Choroid plexus epithelial cell (primary cell): ENCODE measurements at regions not wholly inside any gene's neighbourhood (a gene's known extent, or its start where the extent isn't known, plus 50 kb on each side); places are given as distances from the start of the nearest gene placed in this dataset.

Experiments
- DNase-seq: peaks from one replicate; pipeline ENCODE4 v3.0.0-alpha.2; 2010; ENCODE audit warnings: low read depth
- H3K4me3 ChIP-seq: 2 replicates; pipeline ENCODE4 v1.5.1; 2011; ENCODE audit warnings: low read depth, mild to moderate bottlenecking, control low read depth, low read length, moderate library complexity
- TF ChIP-seq, protein P1 (sequence below): conservative IDR thresholded peaks from 2 replicates; pipeline ENCODE4 v1.5.1; 2011; ENCODE audit warnings: low read depth, mild to moderate bottlenecking, control low read depth, inconsistent platforms, low read length, moderate library complexity

DNA sequence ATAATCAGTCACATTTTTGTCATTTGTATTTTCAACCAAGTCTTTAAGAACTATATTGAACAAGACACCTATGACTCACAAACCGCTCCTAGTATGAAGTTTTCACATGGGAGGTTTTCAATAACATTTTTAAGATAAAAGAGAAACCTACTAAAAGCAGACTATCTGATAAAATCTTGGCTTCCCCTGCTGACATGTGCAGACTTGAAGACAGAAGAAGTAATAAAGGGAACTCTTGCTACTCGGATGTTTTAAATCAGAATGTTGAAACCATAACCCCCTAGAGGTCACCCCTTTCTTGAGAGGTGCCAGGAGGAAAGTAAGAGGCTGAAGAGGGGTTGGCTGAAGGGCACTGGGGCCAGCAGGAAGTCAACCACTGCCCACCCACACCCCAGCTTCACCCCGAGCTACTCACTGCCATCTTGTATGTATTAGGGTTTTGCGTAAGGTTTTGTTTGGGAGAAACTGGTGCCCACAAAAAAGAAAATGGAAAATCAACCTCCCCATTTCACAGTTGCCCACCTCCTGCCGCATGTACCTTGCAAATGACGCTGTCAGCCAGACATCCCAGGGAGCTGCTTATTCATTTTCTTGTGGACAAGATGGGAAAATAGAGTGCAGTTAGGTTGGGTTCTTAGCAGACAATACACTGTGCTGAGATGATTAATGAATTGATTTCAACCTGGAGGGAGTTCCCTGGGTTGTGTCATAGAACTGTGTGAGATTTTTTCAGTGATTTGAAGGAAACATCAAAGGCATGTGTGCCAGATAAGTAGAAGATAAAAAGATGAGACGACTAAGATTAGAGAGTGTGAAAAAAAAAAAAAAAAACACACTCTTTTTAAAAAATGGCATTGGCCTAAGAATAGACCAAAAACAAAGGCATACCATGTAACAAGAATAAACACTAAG, 83.2 kb upstream of the TAB2 start:
- TF ChIP-seq, protein P1, sequence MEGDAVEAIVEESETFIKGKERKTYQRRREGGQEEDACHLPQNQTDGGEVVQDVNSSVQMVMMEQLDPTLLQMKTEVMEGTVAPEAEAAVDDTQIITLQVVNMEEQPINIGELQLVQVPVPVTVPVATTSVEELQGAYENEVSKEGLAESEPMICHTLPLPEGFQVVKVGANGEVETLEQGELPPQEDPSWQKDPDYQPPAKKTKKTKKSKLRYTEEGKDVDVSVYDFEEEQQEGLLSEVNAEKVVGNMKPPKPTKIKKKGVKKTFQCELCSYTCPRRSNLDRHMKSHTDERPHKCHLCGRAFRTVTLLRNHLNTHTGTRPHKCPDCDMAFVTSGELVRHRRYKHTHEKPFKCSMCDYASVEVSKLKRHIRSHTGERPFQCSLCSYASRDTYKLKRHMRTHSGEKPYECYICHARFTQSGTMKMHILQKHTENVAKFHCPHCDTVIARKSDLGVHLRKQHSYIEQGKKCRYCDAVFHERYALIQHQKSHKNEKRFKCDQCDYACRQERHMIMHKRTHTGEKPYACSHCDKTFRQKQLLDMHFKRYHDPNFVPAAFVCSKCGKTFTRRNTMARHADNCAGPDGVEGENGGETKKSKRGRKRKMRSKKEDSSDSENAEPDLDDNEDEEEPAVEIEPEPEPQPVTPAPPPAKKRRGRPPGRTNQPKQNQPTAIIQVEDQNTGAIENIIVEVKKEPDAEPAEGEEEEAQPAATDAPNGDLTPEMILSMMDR = no peak
- DNase-seq = peak; percentile 77
- no peak overlapping the region for H3K4me3 ChIP-seq

DNA sequence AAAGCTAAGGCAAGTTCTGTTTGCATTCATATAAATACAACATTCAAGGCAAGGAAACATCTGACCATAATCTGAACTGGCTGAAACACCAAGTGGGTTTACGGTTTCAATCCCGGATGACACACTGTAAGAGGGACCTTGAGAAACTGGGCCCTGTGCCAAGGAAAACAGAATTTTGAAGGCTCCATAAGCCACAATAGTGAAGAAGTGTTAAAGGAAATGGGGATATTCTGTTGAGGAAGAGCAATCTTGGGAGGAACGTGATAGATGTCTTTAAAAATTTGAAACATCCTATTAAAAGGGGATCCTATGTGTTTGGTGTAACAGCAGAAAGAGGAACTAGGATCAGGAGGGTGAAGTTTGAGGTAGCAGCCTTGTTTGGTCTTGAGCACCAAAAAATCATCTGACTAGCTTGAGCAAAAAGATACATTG, 82.4 kb upstream of the TAB2 start:
- TF ChIP-seq, protein P1 = no peak
- DNase-seq = peak; percentile 96
- H3K4me3 ChIP-seq = no peak overlapping the region

DNA sequence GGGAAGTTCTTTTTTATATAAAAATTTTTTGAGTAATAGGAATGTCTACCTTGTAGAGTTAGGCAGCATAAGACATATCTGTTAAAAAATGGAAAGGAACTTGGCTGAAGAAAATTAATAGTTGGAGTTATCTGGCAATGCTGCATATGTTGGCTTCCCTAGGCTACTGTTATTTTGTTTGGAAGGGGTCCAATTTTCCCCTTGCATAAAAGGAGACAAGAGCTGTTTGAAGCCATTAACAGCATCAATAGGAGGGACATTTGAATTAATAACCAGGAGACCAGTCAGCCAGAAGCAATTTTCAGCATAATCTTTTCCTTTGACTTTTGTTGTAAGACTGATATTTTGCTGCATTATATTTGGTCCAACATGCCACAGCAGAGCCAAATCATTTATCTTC, 80.9 kb upstream of the TAB2 start:
- peak; percentile 85 for DNase-seq
- TF ChIP-seq, protein P1 = no peak
- H3K4me3 ChIP-seq = no peak overlapping the region

DNA sequence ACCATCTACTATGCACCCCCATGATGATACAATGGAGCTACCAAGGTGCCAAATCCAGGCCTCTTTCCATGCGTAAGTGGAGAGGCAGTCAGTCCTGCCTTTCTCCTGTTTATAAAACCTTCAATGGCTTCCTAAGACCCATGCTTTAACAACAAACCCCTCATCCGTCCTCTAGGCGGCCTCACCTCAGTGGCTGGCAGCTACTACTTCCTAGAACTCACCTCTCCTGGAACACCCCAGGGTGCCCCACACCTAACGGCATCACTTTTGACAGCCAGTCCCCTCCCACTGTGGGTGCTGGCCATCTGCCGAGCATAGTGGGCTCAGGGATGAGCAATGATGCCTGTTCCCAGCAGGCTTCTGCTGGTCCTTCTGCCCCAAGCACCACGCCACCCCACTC, 80.0 kb upstream of the TAB2 start:
- DNase-seq = no peak
- TF ChIP-seq, protein P1 = no peak
- H3K4me3 ChIP-seq = no peak overlapping the region

DNA sequence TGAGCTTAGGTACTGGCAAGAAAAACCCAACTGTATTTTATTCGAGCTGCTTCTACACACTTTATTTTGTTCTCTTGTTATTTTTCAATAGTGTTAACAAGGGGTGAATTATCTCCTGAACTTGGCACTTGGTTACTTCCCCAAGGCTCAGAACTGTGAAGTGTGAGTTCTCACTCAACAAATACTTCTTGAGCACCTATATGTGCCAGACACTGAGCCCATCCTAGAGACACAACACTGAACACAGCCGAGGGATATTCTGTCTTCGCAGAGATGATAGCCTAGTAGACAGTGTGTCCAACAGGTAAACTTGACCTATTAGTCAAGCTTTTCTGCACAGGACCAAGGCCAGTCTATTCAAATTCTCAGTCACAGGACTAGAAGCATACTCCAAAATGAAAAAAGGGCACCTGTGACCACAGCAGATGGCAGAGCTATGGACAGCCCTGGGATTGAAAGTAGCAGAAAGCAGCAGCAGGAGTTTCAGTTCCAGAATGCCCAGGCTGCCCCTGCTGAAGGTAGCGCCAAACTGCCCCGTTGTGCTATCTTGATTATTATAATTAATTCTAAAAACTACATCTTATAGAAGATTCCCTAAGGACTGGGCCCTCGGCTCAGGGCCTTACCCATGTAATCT, 77.8 kb upstream of the TAB2 start:
- TF ChIP-seq, protein P1 = no peak
- no peak overlapping the region for H3K4me3 ChIP-seq
- no peak for DNase-seq

DNA sequence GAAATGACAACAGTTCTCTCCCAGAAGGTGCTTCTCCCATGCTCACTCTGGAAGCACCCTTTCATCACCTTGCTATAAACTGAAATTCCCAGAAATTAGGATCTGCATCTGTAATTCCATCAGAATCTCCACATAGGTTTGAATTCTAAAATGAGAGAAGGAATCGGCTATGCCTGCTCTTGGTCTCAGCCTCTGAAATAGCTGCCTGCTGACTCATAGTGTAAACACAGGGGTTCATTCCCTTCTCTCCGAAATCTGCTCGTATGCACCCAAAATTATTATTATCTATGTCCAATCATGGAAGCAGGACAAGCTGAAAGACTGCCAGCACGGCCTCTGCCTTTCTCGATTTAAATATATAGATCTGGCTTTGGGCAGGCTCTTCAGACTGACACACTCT, 74.6 kb upstream of the TAB2 start:
- DNase-seq = peak; percentile 54
- H3K4me3 ChIP-seq = no peak overlapping the region
- TF ChIP-seq, protein P1 = no peak

DNA sequence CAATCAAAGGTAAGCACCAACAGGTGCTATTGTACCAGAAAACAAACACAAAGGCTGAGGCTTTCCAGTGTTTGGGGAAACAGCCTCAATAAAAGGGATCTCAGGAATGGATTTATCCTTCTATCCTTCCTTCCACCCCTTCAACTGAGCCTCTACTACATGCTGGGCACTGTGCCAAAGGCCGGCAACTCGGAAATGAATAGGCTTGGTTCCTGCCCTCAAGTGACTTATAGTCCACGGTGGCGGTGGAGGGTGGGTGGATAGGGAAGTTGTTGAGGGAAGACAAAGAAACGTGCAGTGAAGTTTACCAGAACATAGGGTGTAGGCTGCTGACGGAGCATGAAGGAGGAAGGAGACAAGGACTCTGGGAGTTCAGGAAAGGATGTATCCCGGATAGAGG, 73.4 kb upstream of the TAB2 start:
- no peak for DNase-seq
- no peak overlapping the region for H3K4me3 ChIP-seq
- TF ChIP-seq, protein P1 = no peak
